ENCODE measurements at regions not wholly inside any gene's neighbourhood (a gene's known extent, or its start where the extent isn't known, plus 50 kb on each side); places are given as distances from the start of the nearest gene placed in this dataset.

- no peaks in the 10 kb centered on the region for H3K36me3 ChIP-seq
- no peak overlapping the region for H3K4me3 ChIP-seq
- no peaks in the 10 kb centered on the region for H3K27me3 ChIP-seq (replicated peaks; ENCODE audit: insufficient read depth)
- no peak for TF ChIP-seq CTCF (IDR thresholded peaks at IDR 0.05)
- no peak overlapping the region for H3K27ac ChIP-seq
- ATAC-seq (ENCODE audit: insufficient number of reproducible peaks, low FRiP score, low read depth) (no peak), DNase-seq (ENCODE audit: low spot score) (no peak)
- no peaks in the 10 kb centered on the region for H3K9me3 ChIP-seq
- H3K4me1 ChIP-seq (ENCODE audit: control insufficient read depth in 1 of 2, low read depth in 2 of 2) = no peaks in the 10 kb centered on the region
Measured at GRCh38 chr6:91088976-91089375, 502.1 kb upstream of the MAP3K7 start.

GRCh38 chr6:91088515-91088914 is 501.6 kb upstream of the MAP3K7 start:
- Histone ChIP-seq H3K4me3 (no peak overlapping the region), H3K4me1 (ENCODE audit: control insufficient read depth in 1 of 2, low read depth in 2 of 2) (no peaks in the 10 kb centered on the region), H3K27me3 (replicated peaks; ENCODE audit: insufficient read depth) (no peaks in the 10 kb centered on the region), H3K27ac (no peak overlapping the region), H3K36me3 (no peaks in the 10 kb centered on the region), H3K9me3 (no peaks in the 10 kb centered on the region)
- DNase-seq (ENCODE audit: low spot score) (no peak), ATAC-seq (ENCODE audit: insufficient number of reproducible peaks, low FRiP score, low read depth) (no peak)
- no peak for TF ChIP-seq CTCF (IDR thresholded peaks at IDR 0.05)

- no peak overlapping the region for H3K27ac ChIP-seq
- H3K9me3 ChIP-seq = no peaks in the 10 kb centered on the region
- no peaks in the 10 kb centered on the region for H3K27me3 ChIP-seq (replicated peaks; ENCODE audit: insufficient read depth)
- no peak overlapping the region for H3K4me3 ChIP-seq
- H3K4me1 ChIP-seq (ENCODE audit: control insufficient read depth in 1 of 2, low read depth in 2 of 2) = no peaks in the 10 kb centered on the region
- no peak for TF ChIP-seq CTCF (IDR thresholded peaks at IDR 0.05)
- DNase-seq (ENCODE audit: low spot score) = no peak
- no peak for ATAC-seq (ENCODE audit: insufficient number of reproducible peaks, low FRiP score, low read depth)
- H3K36me3 ChIP-seq = no peaks in the 10 kb centered on the region
Measured at GRCh38 chr6:91087908-91088307, 501.0 kb upstream of the MAP3K7 start.

- no peaks in the 10 kb centered on the region for H3K36me3 ChIP-seq
- DNase-seq (ENCODE audit: low spot score) = no peak
- no peaks in the 10 kb centered on the region for H3K9me3 ChIP-seq
- H3K27ac ChIP-seq = no peak overlapping the region
- no peaks in the 10 kb centered on the region for H3K4me1 ChIP-seq (ENCODE audit: control insufficient read depth in 1 of 2, low read depth in 2 of 2)
- H3K27me3 ChIP-seq (replicated peaks; ENCODE audit: insufficient read depth) = no peaks in the 10 kb centered on the region
- no peak for ATAC-seq (ENCODE audit: insufficient number of reproducible peaks, low FRiP score, low read depth)
- TF ChIP-seq CTCF (IDR thresholded peaks at IDR 0.05) = no peak
- no peak overlapping the region for H3K4me3 ChIP-seq
Measured at GRCh38 chr6:91083211-91083610, 496.3 kb upstream of the MAP3K7 start.

GRCh38 chr6:91082311-91082832 is 495.5 kb upstream of the MAP3K7 start:
- DNase-seq (ENCODE audit: low spot score) = no peak
- ATAC-seq (ENCODE audit: insufficient number of reproducible peaks, low FRiP score, low read depth) = no peak
- no peaks in the 10 kb centered on the region for H3K36me3 ChIP-seq
- H3K4me1 ChIP-seq (ENCODE audit: control insufficient read depth in 1 of 2, low read depth in 2 of 2) = no peaks in the 10 kb centered on the region
- H3K4me3 ChIP-seq = no peak overlapping the region
- no peaks in the 10 kb centered on the region for H3K27me3 ChIP-seq (replicated peaks; ENCODE audit: insufficient read depth)
- no peak for TF ChIP-seq CTCF (IDR thresholded peaks at IDR 0.05)
- no peaks in the 10 kb centered on the region for H3K9me3 ChIP-seq
- H3K27ac ChIP-seq = no peak overlapping the region

Measured in thoracic aorta (tissue), 2 donors.